ENCODE measurements at regions not wholly inside any gene's neighbourhood (a gene's known extent, or its start where the extent isn't known, plus 50 kb on each side); places are given as distances from the start of the nearest gene placed in this dataset.

DNA sequence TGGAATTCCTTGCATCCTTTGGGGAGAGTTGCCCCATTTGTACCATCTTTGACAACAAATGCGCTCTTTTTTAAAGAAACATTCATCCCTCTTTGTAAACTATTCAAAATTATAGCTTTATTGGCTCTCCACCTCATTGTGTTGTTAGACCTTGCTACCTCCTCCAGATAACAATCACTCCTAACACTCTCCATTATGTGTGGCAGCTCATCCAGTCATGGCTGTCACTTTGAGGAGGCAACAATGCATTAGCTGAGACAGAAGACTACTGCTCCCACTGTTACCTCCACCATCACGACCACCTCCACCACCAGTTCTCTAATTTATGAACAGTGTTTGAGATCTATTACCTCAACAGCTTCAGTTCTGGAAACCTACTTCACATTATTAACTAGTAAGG lies 339.1 kb downstream of the FRK start:
- TF ChIP-seq, protein P1, sequence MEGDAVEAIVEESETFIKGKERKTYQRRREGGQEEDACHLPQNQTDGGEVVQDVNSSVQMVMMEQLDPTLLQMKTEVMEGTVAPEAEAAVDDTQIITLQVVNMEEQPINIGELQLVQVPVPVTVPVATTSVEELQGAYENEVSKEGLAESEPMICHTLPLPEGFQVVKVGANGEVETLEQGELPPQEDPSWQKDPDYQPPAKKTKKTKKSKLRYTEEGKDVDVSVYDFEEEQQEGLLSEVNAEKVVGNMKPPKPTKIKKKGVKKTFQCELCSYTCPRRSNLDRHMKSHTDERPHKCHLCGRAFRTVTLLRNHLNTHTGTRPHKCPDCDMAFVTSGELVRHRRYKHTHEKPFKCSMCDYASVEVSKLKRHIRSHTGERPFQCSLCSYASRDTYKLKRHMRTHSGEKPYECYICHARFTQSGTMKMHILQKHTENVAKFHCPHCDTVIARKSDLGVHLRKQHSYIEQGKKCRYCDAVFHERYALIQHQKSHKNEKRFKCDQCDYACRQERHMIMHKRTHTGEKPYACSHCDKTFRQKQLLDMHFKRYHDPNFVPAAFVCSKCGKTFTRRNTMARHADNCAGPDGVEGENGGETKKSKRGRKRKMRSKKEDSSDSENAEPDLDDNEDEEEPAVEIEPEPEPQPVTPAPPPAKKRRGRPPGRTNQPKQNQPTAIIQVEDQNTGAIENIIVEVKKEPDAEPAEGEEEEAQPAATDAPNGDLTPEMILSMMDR (conservative IDR thresholded peaks at IDR 0.05; ENCODE audit: low read depth, low read length) = no peak
- TF ChIP-seq EZH2 (IDR thresholded peaks at IDR 0.05; ENCODE audit: borderline replicate concordance, low read depth, low read length, poor library complexity, severe bottlenecking) = no peak

All from A673 (cell line).